Activated CD4-positive, alpha-beta T cell treated with anti-CD3 and anti-CD28 coated beads, Interleukin-2, Interleukin-4, amounts not matched to agents 100 ng/mL and 50 ng/mL, durations not matched to agents 16 hours and 8 hours (primary cell): ENCODE measurements at regions not wholly inside any gene's neighbourhood (a gene's known extent, or its start where the extent isn't known, plus 50 kb on each side); places are given as distances from the start of the nearest gene placed in this dataset.

ENCODE experiments used
- DNase-seq: peaks from one replicate; pipeline ENCODE4 v3.0.0-alpha.2; 2020; ENCODE audit warnings: low spot score

DNA sequence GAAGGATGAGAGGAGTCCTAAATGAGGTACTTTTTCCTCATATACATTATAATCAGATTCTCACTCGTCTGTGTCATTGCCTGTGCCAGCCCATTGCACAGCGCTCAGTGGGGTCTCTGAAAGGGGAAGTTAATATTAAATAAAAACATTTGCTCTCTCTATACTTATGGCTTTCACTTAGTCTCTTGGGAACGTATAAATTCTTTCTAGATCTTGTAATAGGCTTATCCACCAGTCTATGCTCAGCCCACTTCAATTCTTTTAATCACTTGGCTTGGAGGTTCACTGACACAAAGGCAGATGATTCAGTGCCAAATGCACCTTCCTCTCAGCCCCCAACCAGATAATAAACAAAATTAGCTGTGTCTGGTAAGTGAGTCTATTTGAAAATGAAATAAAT lies 164.3 kb upstream of the OGFRL1 start:
- no peak for DNase-seq

DNA sequence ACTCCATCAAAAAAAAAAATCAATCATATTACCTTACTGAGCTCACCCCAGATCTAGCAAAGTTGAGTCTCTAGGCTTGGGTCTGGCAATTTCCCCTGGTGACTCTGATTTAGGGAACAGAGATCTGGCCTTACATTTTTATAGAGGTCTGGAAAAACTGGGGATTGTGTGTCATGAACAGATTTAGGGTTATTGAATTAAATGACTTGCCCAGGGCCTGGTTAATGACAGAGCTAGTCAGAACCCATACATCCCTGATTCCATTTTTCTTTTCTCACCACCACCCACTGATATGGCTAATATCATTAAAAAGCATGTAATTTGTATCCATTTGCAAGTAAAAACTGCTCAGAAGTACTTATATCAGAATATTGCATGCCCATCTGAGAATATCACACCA lies 163.4 kb upstream of the OGFRL1 start:
- no peak for DNase-seq

DNA sequence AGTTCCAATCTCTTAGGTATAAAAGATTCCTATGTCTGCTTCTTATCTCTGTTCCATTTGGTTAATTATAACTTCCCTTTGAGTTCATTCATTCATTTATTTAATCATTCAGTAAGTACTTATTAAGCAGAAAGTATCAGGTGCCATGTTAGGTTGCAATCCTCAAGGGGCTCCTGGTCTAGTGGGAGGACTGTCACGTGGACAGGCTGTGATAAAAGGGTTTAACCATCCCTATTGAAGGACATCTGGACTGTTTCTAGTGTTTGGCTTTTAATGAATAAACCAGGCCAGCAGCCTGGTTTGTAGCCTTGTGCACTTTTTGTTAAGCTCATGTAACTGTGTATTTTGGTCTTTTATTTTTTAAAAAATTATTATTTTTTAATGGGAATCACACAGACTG lies 162.1 kb upstream of the OGFRL1 start:
- DNase-seq = no peak

DNA sequence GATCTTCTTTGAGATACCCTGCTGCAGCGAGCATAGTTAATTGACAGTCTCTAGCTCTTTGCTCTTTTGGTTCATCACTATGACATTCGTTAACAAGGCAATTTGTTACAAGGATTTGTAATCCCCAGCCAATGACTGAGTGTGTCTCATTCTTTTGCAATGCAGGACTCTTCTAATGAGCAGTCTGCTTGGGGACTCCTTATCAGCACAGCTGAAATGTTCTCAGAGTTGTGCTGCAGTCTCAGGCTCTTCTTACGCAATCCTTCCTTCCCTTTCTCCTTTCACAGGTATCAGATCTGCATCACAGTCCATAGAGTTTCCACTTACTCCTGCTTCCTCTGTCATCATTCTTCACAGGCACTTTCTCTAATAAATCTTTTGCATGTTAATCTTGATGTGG lies 161.2 kb upstream of the OGFRL1 start:
- no peak for DNase-seq

DNA sequence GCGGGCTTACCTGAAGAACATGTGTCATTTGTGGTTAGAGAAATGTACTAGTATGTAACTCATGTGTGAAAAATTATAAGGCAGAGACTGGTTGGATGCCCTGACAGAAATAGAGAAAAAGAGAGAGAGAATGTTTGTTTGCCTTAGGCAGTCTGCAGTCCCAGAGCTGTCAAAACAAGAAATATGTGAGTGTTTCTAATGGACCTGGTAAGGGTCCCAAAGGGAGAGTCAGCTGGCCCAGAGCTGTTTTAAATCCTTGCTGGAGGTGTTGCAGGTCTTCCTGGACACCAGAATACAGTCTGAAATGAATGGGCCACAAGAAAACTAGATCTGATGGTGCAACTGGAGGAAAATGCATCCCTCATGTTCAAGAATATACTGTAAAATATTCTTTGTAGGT lies 158.3 kb upstream of the OGFRL1 start:
- DNase-seq = no peak

DNA sequence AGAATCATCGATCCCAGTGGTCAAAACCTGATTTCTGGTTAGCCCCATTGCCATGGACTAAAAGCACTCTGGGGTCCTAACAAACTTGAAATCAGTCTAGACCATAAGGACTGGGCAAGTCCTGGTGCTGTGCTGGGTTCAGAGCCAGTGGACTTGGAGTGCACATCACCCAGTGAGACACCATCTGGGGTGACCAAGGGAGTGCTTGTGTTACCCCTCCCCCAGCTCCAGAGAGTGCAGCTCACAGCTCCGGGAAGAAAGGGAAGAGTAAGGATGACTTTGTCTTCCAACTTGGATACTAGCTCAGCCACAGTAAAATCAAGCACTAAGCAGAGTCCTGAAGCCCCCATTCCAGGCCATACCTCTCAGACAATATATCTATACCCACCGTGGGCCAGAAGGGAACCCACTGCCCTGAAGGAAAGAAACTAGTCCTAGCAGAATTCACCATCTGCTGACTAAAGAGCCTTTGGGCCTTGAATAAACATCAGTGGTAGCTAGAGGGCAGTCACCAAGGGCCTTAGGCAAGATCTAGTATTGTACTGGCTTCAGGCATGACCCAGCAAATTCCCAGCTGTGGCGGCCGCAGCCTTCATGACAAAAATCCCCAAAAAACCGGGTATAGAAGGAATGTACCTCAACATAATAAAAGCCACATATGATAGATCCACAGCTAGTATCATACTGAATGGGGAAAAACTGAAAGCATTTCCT lies 153.5 kb upstream of the OGFRL1 start:
- no peak for DNase-seq

DNA sequence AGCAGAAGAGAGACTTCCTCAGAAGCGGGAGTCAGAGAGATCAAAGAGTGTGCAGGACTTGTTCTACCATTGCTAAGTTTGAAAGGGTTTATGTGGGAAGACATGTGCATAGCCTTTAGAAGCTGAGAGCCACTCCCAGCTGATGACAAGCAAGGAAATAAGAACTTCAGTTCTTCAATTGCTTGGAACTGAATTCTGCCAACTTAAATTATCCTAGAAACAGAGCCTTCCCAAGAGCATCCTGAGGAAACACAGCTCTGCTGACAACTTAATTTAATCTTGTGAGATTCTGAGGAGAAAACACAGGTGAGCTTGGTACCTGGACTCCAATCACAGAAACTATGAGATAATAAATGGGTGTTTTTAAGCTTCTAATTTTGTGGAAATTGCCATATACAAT lies 150.6 kb upstream of the OGFRL1 start:
- no peak for DNase-seq

DNA sequence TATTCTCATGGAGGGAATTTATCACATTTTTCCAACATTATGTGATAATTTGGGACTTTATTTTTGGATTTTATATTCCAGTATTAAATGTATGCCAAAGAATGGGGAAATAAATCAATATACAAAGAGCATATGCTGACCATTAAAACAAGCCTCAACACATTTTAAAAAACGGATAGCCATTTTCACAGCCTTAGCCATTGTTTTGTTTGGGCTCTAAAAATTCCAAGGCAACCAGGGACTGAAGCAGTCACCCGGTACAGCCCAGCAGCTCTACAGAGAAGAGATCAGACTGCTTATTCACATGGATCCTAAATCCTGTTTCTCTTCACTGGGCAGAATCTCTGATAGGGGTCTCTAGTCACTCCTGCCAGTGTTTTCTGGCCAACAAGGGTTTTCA lies 150.2 kb upstream of the OGFRL1 start:
- DNase-seq = no peak

DNA sequence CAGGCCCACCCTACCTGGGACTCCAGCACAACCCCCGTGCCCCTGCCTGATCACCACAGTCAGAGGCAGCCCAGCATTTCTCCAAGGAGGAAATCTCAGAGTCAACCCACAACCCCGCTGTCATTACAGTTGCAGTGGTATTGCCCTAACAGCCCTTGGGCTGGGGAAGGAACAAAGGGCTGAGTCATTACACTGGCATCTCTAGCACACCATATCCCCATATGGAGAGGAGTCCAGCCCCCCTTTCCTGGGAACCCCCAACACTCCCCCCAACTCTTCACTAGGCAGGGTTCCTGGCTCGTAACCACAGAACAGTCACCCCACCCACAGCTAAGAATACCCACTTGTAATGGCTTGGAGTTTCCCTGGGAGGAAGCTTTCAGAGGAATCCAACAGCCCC lies 149.4 kb upstream of the OGFRL1 start:
- DNase-seq = no peak

DNA sequence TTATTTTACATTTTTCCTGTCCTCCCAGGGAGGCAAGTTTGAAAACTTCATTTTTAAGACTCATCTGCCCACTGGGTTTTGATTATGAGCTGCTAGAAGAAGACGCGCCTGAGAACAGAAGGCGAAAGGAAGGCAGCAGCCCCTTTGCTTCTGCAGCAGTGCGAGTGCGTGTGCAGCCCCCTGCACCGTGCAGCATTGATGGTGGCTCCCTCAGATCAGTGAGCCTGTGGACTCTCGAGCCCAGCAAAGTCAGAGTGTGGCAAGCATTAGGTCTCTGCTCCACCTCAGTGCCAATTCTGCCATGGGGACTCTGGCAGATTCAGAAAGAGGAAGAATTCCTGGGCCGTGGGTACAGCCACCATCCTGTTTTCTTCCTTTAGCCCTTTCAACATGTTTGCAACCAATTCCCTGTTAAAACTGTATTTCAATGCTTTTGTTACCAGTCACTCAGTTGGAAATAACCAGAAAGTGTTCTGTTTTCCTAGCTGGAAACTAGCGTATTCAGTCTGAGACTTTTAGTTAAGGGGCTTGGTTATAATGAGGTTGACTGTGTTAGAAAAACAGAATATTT lies 134.8 kb upstream of the OGFRL1 start:
- DNase-seq = no peak

DNA sequence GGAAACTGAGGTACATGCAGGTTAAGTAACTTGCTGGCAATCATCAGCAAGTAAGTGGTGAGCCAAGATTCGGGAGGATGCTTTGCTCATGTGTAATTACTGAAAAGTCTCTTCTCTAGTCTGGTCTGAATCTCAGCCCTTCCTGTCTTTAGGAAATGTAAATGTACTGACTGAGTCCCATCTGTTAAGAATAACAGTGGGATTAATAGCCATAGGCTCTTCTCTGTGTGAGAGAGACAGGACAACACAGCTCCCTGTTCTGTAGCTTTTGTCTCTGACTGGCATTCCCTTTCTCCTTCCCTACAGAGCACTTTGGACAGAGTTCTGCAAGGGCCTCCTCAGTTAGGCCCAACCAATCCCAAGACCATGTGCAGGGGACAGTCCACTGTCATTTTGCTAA lies 131.3 kb upstream of the OGFRL1 start:
- DNase-seq = no peak

DNA sequence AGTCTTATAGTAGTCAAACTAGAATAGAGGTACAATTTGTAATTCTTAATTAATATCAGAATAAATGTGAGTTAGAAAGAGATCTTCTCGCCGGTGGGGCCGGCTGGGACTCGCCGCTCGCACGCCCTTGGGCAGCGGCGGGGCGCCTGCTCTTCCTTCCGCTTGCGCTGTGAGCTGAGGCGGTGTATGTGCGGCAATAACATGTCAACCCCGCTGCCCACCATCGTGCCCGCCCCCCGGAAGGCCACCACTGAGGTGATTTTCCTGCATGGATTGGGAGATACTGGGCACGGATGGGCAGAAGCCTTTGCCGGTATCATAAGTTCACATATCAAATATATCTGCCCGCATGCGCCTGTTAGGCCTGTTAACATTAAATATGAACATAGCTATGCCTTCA lies 123.7 kb upstream of the OGFRL1 start:
- DNase-seq = no peak

DNA sequence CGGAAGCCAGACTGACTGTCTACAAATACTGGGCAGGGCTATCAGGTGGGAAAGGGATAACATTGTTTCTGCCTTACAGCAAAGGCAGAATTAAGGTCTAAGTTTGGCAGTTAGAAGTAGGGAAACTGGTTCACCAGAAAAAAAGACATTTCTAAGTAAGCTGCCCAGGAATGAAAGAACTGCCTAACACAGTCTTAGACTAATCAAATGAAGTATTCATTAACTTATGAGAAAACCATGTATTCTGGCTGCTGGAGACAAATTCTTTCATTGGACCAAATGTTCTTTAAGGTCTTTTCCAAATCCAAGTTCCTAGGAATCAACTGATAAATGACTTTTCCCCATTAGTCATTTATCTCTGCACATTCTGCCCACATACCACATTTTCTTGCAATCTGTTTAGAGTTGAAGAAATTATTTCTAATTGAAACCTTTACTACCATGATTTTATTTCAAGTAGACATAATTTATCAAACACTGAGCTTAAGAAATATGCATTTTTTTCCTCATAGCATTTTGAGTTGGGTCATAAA lies 120.3 kb upstream of the OGFRL1 start:
- no peak for DNase-seq

DNA sequence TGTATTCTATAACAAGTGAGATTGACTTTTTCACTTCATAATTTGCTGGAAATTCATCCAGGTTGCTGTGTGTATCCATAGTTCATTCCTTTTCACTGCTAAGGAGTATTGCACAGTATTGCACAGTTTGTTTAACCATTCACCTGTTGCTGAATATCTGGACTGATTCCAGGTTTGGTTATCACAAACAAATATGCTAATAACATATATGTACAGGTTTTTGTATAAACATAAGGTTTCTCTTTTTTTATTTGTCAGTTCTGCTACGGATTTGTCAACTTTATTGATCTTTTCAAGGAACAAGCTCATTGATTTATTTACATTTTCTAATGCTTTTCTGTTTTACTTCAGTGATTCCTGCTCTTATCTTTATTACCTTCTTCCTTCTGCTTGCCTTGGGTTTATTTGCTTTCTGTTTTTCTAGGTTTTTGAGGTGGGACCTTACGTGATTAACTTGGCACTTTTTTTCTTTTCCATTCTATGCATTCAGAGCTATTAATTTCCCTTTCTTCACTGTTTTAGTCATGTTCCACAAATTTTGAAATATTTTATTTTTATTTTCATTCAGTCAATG lies 117.0 kb upstream of the OGFRL1 start:
- DNase-seq = no peak

DNA sequence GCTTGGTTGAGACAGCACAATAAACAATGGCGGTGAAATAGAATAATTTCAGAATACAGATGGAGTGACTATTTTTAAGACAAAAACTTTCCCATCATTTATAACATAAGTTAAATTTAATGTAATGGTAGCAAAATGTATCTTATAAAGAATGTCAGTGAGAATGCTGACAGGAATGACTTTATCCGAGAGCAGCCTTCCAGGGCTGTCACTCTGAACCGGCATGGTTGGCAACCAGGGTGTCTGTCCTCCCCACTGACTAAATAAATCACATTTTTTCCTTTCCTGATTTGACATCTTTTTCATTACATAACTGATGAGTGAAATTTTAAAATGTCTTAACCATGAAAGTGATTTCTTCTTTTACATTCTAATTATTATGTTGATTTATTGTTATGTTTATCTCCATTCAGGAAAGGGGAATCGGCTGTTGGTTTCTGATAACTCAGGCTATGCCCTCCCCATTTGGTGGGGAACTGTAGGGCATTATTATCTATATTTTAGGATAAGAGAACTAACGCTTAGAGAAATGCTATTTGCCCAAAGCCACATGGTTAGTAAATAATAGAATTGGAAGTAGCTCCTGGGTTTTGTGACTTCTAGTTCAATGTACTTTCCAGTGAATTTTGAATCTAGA lies 109.2 kb upstream of the OGFRL1 start:
- DNase-seq = no peak

DNA sequence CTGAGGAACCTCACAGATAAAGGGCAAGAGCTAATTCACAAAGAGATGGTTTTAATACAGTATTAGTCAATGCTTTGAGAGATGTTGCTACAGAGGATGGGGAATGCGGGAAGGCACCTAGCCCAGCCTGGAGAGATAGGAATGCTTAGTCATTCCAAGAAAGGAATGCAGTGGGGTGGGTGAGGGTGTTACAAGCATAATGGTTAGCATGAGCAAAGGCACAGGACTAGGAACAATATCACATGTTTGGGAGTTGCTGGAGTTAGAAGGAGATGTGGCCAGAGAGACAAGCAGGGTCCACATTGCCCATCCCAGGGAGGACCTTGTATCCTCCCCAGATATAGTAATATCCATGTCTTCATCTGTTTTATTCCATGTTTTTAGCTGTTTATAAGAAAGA lies 107.0 kb upstream of the OGFRL1 start:
- no peak for DNase-seq

DNA sequence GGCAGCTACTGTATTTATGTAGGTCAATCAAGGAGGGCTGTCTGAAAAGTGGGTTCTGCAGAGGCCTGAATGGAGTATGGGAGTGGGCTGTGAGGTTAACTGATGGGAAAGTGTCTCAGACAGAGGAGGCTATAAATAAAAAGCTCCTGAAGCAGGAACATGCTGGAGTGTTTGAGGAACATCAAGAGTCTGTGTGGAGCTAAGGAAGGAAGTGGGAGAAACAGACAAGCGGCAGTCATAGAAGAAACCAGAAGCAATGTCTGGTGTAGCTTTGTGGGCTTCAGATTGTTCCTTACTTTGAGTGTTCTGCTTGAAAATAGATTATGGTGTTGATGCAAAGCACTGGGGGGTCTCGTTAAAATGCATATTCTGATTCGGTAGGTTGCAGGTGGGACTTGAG lies 101.5 kb upstream of the OGFRL1 start:
- no peak for DNase-seq

DNA sequence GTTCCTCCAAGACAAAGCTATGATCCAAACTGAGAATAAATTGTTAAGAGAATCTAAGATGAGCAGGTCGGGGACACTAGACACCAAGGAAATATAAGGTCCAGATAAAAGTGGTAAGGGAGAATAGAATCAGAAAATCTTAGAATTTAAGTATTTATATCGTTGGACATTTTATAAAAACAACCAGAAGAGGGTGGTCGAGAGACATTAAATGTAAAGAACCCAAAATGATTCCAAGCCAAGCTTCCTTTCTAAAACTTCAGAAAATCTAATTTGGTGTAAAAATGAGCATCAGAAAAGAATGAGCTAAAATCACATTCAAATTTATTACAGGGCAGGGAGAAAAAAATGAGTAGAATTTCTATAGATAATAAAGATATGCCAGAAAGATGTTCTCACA lies 97.8 kb upstream of the OGFRL1 start:
- peak; percentile 9 for DNase-seq

DNA sequence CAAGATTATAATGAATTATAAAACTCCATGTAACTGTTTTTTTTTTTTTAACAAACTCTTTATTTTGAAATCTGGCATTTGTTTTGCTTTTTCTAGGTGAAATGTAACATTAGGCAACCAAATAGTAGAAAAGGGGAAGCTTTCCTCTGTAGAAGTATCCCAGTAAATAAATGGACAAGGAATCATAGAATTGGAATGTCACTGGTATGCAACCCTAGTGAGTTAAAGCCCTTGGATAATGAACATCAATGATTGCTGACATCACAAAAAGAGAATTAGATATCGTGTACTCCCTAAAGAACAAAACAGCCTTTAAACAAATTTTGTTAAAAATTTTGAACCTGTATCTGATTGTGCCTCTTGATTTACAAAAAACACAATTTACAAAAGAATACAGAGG lies 93.9 kb upstream of the OGFRL1 start:
- DNase-seq = no peak

DNA sequence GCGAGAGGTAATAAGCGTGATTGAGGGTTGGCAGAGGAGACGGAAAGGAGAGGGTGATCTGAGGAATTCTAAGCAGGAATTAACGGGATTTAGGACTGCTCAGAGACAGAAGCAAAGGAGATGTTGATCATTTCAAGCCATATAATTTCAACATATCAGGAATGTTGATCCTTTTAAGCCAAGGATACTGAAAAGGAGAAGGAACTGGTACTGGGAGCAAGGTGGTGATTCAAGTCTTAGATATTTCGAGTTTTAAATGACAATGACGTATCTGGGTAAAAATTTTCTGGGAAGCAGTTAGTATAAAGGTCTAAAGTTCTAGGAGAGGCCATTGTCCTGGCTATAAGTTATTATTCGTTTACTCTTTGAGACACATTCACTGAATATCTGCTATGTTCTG lies 91.3 kb upstream of the OGFRL1 start:
- DNase-seq = no peak

DNA sequence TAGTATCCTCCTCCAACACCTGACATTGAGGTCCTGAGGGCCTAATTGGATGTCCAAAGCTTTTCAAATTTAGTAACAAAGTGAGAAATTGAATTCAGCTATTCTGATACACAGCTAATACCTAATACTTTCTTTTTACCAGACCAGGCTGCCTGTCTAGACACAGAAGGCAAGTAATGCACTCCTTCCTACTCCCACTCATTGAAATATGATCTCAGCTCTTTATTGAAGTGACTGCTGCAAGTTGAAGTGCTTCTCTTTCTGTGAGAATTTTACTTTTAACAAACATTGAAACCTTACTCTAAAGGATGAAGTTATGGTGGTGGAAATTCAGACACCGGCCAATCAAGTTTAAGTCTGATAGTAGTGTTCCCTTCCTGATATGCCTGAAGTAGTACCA lies 90.8 kb upstream of the OGFRL1 start:
- DNase-seq = no peak

DNA sequence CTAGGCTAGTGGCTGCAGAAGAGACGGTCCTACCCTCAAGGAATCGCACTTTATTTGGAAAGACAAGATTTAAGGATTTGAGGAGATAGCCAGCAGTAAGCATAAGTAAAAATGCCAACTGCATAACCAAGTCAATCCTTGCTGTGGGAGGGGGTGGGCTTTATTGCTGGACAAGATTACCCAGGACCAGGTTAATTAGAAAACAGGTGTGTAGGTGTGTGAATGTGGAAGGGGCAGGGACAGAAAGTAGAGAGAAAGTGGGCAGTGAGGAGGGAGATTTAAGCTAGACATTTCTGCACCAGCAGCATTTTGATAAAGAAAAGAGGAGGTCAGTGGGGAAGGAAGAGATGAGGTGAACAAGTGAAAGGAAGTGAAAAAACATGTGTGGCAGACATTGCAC lies 89.7 kb upstream of the OGFRL1 start:
- DNase-seq = no peak

DNA sequence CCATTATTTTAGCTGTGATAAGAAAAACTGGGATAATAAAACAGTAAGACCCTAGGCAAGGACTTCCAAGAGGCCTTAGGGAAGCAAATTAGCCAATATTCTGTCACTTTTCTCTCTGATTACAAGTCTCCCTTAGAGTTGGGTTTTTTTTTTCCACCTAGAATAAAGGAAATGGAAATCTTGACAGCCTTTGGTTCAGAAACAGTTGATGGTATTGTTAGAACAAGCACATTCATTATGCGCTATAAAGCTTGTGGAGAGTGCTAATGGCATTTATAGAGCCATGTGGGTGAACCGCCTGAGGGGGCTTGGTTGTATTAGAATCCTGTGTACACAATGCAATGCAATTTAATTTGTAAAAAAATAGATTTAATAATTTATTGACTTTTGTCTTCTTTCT lies 88.9 kb upstream of the OGFRL1 start:
- DNase-seq = no peak
